ENCODE measurements at regions not wholly inside any gene's neighbourhood (a gene's known extent, or its start where the extent isn't known, plus 50 kb on each side); places are given as distances from the start of the nearest gene placed in this dataset.

- no peak for DNase-seq (ENCODE audit: low read depth in 4 of 4, low spot score in 3 of 4)
Measured at GRCh38 chr5:164860896-164861295, 1355.5 kb downstream of the MAT2B start.

GRCh38 chr5:164861610-164862009, 1356.2 kb downstream of the MAT2B start:
- DNase-seq (ENCODE audit: low read depth in 4 of 4, low spot score in 3 of 4) = no peak

- no peak for DNase-seq (ENCODE audit: low read depth in 4 of 4, low spot score in 3 of 4)
Measured at GRCh38 chr5:164868761-164869160, 1363.3 kb downstream of the MAT2B start.

GRCh38 chr5:164869325-164869724, 1363.9 kb downstream of the MAT2B start:
- no peak for DNase-seq (ENCODE audit: low read depth in 4 of 4, low spot score in 3 of 4)

- DNase-seq (ENCODE audit: low read depth in 4 of 4, low spot score in 3 of 4) = no peak
Measured at GRCh38 chr5:164876793-164877192, 1371.4 kb downstream of the MAT2B start.

GRCh38 chr5:164881442-164881841, 1376.0 kb downstream of the MAT2B start:
- DNase-seq (ENCODE audit: low read depth in 4 of 4, low spot score in 3 of 4) = no peak

- no peak for DNase-seq (ENCODE audit: low read depth in 4 of 4, low spot score in 3 of 4)
Measured at GRCh38 chr5:164885179-164885578, 1379.8 kb downstream of the MAT2B start.

- no peak for DNase-seq (ENCODE audit: low read depth in 4 of 4, low spot score in 3 of 4)
Measured at GRCh38 chr5:164893071-164893470, 1387.7 kb downstream of the MAT2B start.

- DNase-seq (ENCODE audit: low read depth in 4 of 4, low spot score in 3 of 4) = no peak
Measured at GRCh38 chr5:164898705-164899104, 1393.3 kb downstream of the MAT2B start.

- DNase-seq (ENCODE audit: low read depth in 4 of 4, low spot score in 3 of 4) = no peak
Measured at GRCh38 chr5:164909673-164910072, 1404.3 kb downstream of the MAT2B start.

GRCh38 chr5:164921722-164922121, 1416.3 kb downstream of the MAT2B start:
- DNase-seq (ENCODE audit: low read depth in 4 of 4, low spot score in 3 of 4) = no peak

GRCh38 chr5:164934039-164934438, 1428.6 kb downstream of the MAT2B start:
- no peak for DNase-seq (ENCODE audit: low read depth in 4 of 4, low spot score in 3 of 4)

- DNase-seq (ENCODE audit: low read depth in 4 of 4, low spot score in 3 of 4) = no peak
Measured at GRCh38 chr5:164934561-164934960, 1429.1 kb downstream of the MAT2B start.

- no peak for DNase-seq (ENCODE audit: low read depth in 4 of 4, low spot score in 3 of 4)
Measured at GRCh38 chr5:164941132-164941531, 1435.7 kb downstream of the MAT2B start.

GRCh38 chr5:164950927-164951326, 1445.5 kb downstream of the MAT2B start:
- DNase-seq (ENCODE audit: low read depth in 4 of 4, low spot score in 3 of 4) = no peak

- no peak for DNase-seq (ENCODE audit: low read depth in 4 of 4, low spot score in 3 of 4)
Measured at GRCh38 chr5:164951570-164951969, 1446.2 kb downstream of the MAT2B start.

- no peak for DNase-seq (ENCODE audit: low read depth in 4 of 4, low spot score in 3 of 4)
Measured at GRCh38 chr5:164958688-164959087, 1453.3 kb downstream of the MAT2B start.

GRCh38 chr5:164959761-164960160, 1454.3 kb downstream of the MAT2B start:
- DNase-seq (ENCODE audit: low read depth in 4 of 4, low spot score in 3 of 4) = no peak

GRCh38 chr5:164962329-164962961, 1457.0 kb downstream of the MAT2B start:
- DNase-seq (ENCODE audit: low read depth in 4 of 4, low spot score in 3 of 4) = no peak

GRCh38 chr5:164966611-164967010, 1461.2 kb downstream of the MAT2B start:
- no peak for DNase-seq (ENCODE audit: low read depth in 4 of 4, low spot score in 3 of 4)

GRCh38 chr5:164967354-164967753, 1461.9 kb downstream of the MAT2B start:
- DNase-seq (ENCODE audit: low read depth in 4 of 4, low spot score in 3 of 4) = no peak

GRCh38 chr5:164972973-164973372, 1467.6 kb downstream of the MAT2B start:
- DNase-seq (ENCODE audit: low read depth in 4 of 4, low spot score in 3 of 4) = no peak

- no peak for DNase-seq (ENCODE audit: low read depth in 4 of 4, low spot score in 3 of 4)
Measured at GRCh38 chr5:164975986-164976385, 1470.6 kb downstream of the MAT2B start.
